ENCODE measurements at regions not wholly inside any gene's neighbourhood (a gene's known extent, or its start where the extent isn't known, plus 50 kb on each side); places are given as distances from the start of the nearest gene placed in this dataset.

DNA sequence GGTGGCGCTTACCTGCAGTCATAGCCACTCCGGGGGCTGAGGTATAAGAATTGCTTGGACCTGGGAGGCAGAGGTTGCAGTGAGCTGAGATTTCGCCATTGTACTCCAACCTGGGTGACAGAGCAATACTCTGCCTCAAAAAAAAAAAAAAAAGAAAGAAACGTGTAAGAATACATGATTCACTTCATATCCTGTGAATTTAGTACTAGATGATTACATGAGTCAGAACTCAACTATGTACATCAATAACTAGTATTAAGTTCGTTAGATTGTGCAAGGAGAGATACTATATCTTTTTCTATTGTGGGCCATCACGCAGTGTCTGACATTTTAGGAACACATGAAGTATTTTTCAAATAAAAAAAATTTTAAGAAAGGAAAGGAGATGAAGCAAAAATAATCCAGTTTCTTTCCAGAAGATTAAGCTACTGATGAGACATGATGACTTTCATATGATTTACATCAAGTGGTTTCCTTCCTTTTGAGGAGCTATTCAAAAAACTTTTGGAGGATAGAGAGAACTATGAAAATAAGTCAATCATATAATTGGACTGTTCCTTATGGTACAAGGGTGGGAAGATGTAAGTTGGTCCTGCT lies 64.7 kb upstream of the EXOC1L start:
- ATAC-seq: no peak
- TF ChIP-seq, protein P1, sequence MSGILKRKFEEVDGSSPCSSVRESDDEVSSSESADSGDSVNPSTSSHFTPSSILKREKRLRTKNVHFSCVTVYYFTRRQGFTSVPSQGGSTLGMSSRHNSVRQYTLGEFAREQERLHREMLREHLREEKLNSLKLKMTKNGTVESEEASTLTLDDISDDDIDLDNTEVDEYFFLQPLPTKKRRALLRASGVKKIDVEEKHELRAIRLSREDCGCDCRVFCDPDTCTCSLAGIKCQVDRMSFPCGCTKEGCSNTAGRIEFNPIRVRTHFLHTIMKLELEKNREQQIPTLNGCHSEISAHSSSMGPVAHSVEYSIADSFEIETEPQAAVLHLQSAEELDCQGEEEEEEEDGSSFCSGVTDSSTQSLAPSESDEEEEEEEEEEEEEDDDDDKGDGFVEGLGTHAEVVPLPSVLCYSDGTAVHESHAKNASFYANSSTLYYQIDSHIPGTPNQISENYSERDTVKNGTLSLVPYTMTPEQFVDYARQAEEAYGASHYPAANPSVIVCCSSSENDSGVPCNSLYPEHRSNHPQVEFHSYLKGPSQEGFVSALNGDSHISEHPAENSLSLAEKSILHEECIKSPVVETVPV (CRISPR knock-in tag; IDR thresholded peaks at IDR 0.05): no peak
- TF ChIP-seq, protein P2, sequence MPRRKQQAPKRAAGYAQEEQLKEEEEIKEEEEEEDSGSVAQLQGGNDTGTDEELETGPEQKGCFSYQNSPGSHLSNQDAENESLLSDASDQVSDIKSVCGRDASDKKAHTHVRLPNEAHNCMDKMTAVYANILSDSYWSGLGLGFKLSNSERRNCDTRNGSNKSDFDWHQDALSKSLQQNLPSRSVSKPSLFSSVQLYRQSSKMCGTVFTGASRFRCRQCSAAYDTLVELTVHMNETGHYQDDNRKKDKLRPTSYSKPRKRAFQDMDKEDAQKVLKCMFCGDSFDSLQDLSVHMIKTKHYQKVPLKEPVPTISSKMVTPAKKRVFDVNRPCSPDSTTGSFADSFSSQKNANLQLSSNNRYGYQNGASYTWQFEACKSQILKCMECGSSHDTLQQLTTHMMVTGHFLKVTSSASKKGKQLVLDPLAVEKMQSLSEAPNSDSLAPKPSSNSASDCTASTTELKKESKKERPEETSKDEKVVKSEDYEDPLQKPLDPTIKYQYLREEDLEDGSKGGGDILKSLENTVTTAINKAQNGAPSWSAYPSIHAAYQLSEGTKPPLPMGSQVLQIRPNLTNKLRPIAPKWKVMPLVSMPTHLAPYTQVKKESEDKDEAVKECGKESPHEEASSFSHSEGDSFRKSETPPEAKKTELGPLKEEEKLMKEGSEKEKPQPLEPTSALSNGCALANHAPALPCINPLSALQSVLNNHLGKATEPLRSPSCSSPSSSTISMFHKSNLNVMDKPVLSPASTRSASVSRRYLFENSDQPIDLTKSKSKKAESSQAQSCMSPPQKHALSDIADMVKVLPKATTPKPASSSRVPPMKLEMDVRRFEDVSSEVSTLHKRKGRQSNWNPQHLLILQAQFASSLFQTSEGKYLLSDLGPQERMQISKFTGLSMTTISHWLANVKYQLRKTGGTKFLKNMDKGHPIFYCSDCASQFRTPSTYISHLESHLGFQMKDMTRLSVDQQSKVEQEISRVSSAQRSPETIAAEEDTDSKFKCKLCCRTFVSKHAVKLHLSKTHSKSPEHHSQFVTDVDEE (CRISPR knock-in tag; IDR thresholded peaks at IDR 0.05): no peak
- TF ChIP-seq TOX (CRISPR knock-in tag; IDR thresholded peaks at IDR 0.05; ENCODE audit: borderline replicate concordance) (no peak), ISL1 (CRISPR knock-in tag; IDR thresholded peaks at IDR 0.05) (peak; percentile 30; the same call in 1 of the 2 replicates)

DNA sequence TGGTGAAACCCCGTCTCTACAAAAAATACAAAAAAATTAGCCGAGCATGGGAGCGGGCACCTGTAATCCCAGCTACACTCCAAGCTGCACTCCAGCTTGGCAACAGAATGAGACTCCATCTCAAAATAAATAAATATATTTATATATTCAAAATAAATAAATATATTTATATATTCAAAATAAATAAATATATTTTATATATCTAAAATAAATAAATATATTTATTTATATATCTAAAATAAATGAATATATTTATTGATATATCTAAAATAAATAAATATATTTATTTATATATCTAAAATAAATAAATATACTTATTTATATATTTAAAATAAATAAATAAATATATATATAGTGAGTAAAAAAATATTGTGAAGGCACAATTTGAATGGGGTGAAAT lies 63.4 kb upstream of the EXOC1L start:
- TF ChIP-seq ARNTL (CRISPR knock-in tag; IDR thresholded peaks at IDR 0.05; ENCODE audit: borderline replicate concordance, low read depth) (no peak), PPARA (CRISPR knock-in tag; IDR thresholded peaks at IDR 0.05; ENCODE audit: borderline replicate concordance) (no peak), ESRRG (CRISPR knock-in tag; IDR thresholded peaks at IDR 0.05) (no peak), TOX (CRISPR knock-in tag; IDR thresholded peaks at IDR 0.05; ENCODE audit: borderline replicate concordance) (no peak), ZNF8 (CRISPR knock-in tag; IDR thresholded peaks at IDR 0.05) (no peak), ZC3H10 (CRISPR knock-in tag; IDR thresholded peaks at IDR 0.05) (no peak), ISL1 (CRISPR knock-in tag; IDR thresholded peaks at IDR 0.05) (no peak), CSDC2 (CRISPR knock-in tag; IDR thresholded peaks at IDR 0.05) (no peak), OSR1 (CRISPR knock-in tag; IDR thresholded peaks at IDR 0.05) (no peak), ZFP3 (CRISPR knock-in tag; IDR thresholded peaks at IDR 0.05) (no peak), GLIS3 (CRISPR knock-in tag; IDR thresholded peaks at IDR 0.05) (no peak), SNAI2 (CRISPR knock-in tag; IDR thresholded peaks at IDR 0.05) (no peak)
- TF ChIP-seq, protein P3, sequence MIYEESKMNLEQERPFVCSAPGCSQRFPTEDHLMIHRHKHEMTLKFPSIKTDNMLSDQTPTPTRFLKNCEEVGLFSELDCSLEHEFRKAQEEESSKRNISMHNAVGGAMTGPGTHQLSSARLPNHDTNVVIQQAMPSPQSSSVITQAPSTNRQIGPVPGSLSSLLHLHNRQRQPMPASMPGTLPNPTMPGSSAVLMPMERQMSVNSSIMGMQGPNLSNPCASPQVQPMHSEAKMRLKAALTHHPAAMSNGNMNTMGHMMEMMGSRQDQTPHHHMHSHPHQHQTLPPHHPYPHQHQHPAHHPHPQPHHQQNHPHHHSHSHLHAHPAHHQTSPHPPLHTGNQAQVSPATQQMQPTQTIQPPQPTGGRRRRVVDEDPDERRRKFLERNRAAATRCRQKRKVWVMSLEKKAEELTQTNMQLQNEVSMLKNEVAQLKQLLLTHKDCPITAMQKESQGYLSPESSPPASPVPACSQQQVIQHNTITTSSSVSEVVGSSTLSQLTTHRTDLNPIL (CRISPR knock-in tag; IDR thresholded peaks at IDR 0.05; ENCODE audit: low read depth): no peak
- TF ChIP-seq, protein P1 (CRISPR knock-in tag; IDR thresholded peaks at IDR 0.05): no peak
- no peak for ATAC-seq

DNA sequence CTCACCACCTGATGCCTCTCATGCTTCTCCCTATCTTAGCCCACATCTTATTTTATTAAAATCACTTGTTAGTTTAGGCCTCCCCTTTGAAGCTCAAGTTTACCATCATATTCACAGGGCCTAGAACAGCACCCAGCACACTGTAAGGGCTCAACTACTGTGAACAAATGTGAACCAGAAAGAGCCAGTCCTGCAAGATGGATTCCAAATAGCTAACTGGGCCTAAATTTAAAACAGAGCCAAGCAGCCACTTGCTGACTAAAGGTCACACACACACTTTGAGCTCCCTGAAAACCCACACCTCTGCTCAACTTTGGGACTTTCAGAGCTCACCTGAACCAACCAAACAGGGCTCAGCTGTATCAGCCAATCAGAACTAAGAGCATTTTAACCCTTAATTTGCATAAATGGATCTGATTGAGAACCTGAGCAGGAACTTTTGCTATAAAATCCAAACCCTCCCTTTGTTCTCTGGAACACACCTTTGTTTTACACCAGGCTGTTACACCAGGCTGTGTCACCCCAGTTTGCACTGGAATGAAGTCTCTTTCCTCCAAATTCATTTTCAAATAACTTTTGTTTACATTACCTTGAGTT lies 62.1 kb upstream of the EXOC1L start:
- TF ChIP-seq ZFP3 (CRISPR knock-in tag; IDR thresholded peaks at IDR 0.05) (no peak), ZNF565 (CRISPR knock-in tag; conservative IDR thresholded peaks at IDR 0.05; ENCODE audit: low read depth) (no peak), ISL1 (CRISPR knock-in tag; IDR thresholded peaks at IDR 0.05) (no peak), PPARA (CRISPR knock-in tag; IDR thresholded peaks at IDR 0.05; ENCODE audit: borderline replicate concordance) (no peak), ARNTL (CRISPR knock-in tag; IDR thresholded peaks at IDR 0.05; ENCODE audit: borderline replicate concordance, low read depth) (no peak), ZNF8 (CRISPR knock-in tag; IDR thresholded peaks at IDR 0.05) (no peak), TCF4 (CRISPR knock-in tag; IDR thresholded peaks at IDR 0.05; ENCODE audit: borderline replicate concordance) (no peak), TOX (CRISPR knock-in tag; IDR thresholded peaks at IDR 0.05; ENCODE audit: borderline replicate concordance) (no peak), GLIS3 (CRISPR knock-in tag; IDR thresholded peaks at IDR 0.05) (no peak)
- TF ChIP-seq, protein P2 (CRISPR knock-in tag; IDR thresholded peaks at IDR 0.05): no peak
- TF ChIP-seq, protein P3 (CRISPR knock-in tag; IDR thresholded peaks at IDR 0.05; ENCODE audit: low read depth): no peak
- TF ChIP-seq, protein P1 (CRISPR knock-in tag; IDR thresholded peaks at IDR 0.05): no peak
- TF ChIP-seq, protein P4, sequence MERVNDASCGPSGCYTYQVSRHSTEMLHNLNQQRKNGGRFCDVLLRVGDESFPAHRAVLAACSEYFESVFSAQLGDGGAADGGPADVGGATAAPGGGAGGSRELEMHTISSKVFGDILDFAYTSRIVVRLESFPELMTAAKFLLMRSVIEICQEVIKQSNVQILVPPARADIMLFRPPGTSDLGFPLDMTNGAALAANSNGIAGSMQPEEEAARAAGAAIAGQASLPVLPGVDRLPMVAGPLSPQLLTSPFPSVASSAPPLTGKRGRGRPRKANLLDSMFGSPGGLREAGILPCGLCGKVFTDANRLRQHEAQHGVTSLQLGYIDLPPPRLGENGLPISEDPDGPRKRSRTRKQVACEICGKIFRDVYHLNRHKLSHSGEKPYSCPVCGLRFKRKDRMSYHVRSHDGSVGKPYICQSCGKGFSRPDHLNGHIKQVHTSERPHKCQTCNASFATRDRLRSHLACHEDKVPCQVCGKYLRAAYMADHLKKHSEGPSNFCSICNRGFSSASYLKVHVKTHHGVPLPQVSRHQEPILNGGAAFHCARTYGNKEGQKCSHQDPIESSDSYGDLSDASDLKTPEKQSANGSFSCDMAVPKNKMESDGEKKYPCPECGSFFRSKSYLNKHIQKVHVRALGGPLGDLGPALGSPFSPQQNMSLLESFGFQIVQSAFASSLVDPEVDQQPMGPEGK (CRISPR knock-in tag; IDR thresholded peaks at IDR 0.05; ENCODE audit: borderline replicate concordance): no peak
- ATAC-seq: no peak

Data from SK-N-SH treated with all-trans-retinoic acid at 6 μM for 48 hours (cell line).